Activated CD8-positive, alpha-beta memory T cell treated with anti-CD3 and anti-CD28 coated beads for 36 hours (primary cell): ENCODE measurements at regions not wholly inside any gene's neighbourhood (a gene's known extent, or its start where the extent isn't known, plus 50 kb on each side); places are given as distances from the start of the nearest gene placed in this dataset.

Source experiments
- CTCF ChIA-PET: fragments of 350-600 bp; sonication (Branson Sonifier 250); formaldehyde crosslinking; loops from one replicate; lab custom pipeline; 2021; ENCODE audit warnings: antibody characterized with exemption; lab: Charles Lee
- POLR2A ChIA-PET: fragments of 350-600 bp; sonication (Branson Sonifier 250); formaldehyde crosslinking; loops from one replicate; lab custom pipeline; 2021; ENCODE audit warnings: antibody characterized with exemption; lab: Charles Lee

DNA sequence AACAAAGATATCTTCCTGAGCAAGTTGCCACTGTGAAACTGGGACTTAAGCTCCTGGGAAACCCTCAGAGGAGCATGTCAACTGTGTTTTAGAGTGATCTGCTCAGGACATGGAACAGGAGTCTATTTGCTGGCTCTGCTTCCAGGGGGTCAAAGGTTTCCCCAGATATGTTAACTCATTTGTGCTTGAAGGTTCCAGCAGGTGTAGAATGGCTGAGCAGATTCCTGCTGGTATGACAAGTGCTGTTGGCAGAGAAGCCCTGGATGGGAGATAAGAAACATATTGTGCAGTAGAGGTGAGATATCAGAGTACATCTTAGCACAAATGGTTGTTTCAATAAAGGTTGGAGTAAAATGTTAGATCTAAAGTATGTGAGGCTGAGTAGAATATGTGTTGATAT lies 282.7 kb upstream of the DACH1 start:
- ChIA-PET POLR2A (no interaction called here), CTCF (no interaction called here)

DNA sequence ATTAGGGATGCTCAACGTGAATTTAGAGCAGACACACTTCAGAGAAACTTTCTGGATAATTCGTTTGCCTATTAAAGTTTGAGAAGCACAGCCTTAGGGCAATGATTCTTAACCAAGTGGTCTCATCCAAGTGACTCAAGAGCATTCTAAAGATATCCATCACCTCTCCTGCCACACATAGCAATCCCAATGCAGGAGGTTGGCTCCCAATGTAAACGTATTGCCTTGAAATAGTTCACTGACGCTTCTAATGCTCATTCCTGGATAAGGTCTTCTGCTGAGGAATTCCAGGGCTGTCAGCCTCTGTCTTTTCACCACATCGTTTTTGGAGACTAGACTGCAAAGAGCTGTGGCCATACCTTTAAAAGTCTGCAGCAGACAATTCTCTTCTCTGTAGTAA lies 279.8 kb upstream of the DACH1 start:
- POLR2A ChIA-PET = no interaction called here
- CTCF ChIA-PET = no interaction called here

DNA sequence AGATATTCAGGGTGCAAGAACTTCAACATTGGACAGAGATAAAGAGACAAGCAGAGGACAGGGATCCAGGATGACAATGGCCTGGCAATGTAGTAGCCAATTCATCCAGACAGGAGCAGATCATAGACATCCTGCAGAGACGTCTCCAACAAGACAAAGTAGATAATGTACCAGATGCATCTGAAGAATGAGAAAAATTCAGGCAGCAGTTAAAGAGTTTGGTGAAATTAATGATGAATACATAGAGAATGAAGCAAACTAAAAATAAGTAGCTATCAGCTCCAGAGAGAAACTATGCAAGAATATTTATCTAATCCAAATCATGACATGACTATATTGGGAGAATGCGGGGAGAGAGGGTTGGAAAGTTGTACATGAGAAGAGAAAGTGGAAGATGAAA lies 278.4 kb upstream of the DACH1 start:
- ChIA-PET POLR2A (interaction anchor here (0.6 kb wide), 1 partner anchor 11 kb away, joined by 3 read pairs; no protein-coding TSS in a partner anchor), CTCF (no interaction called here)

DNA sequence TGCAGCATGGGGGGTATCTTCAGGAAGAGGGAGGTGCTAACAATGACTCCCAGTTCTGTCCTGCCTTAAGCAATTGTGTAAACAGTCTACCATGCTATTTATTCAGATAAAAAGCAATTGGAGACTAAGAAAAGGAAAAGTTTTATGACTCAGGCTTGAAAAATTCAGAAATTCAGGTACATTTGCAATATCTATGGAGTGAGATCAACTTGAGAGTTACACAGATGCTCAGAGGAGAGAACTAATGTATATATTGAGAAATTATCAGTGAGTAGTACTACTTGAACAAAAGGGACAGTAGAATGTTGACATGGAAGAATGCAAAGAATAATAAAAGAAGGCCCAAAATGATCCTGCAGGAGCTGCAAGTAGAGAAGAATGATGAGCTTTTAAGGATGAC lies 277.6 kb upstream of the DACH1 start:
- CTCF ChIA-PET = no interaction called here
- POLR2A ChIA-PET = interaction anchor here (0.6 kb wide), 1 partner anchor 12 kb away, joined by 3 read pairs; no protein-coding TSS in a partner anchor

DNA sequence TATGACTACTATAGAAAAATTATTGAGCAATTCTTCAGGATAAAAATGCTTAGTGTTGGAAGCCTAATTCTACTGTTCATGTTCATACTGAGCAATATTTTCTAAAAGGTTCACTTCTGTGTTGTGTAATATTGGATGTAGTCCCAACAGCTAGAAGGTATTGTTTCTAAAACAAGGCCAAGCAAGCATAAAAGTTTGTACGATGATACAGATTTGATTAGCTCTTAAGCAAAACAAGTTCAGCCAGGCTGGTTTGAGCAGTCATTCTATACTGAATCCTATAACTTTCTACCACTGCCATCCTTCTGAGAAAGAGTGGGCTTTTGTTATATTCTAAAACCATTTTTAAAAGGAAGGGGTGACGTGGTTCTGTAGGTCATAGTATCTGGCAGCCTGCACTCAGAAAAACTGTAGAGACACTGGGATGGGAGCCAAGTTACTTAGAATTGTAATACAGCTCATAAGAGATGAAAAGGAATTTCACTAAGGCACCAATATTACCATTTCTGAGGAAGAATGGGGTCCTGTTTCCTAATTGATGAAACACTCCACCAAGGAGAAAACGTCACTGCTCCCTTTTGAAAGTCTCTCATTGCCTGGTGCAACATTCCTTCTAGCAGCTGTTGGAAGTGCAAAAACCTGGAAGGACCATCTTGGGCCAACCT lies 275.0 kb upstream of the DACH1 start:
- ChIA-PET POLR2A (no interaction called here), CTCF (no interaction called here)

DNA sequence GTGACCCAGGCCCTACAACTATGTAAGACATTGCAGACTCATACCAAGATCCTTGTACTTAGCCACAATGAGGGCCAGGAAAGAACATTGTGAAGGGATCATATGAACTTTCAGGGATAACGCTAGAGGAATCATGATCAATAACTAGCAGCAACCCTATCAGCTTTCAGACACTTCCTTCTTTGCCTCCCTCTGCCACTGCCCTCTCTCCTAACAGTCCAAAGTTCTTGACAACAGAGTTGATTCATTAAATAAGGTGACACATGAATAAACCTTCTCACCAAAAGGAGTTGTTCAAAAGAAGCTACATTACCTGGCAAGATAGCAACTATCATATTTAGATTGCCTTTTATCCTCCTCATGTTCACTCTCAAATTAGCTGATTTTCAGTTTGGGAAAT lies 272.2 kb upstream of the DACH1 start:
- ChIA-PET POLR2A (no interaction called here), CTCF (no interaction called here)

DNA sequence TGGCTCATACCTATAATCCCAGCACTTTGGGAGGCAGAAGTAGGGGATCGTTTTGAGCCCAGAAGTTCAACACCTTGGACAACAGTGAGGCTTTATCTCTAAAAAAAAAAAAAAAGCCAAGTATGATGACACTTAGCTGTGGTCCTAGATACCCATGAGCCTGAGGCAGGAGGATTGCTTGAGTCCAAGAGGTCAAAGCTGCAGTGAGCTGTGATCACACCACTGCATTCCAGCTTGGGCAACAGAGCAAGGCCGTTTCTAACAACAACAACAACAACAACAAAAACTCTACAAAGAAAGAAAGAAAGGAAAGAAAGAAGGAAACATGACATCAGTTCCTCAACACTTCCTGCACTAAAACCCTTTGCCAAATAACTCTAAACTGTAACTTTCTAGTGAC lies 265.1 kb upstream of the DACH1 start:
- CTCF ChIA-PET = no interaction called here
- POLR2A ChIA-PET = no interaction called here

DNA sequence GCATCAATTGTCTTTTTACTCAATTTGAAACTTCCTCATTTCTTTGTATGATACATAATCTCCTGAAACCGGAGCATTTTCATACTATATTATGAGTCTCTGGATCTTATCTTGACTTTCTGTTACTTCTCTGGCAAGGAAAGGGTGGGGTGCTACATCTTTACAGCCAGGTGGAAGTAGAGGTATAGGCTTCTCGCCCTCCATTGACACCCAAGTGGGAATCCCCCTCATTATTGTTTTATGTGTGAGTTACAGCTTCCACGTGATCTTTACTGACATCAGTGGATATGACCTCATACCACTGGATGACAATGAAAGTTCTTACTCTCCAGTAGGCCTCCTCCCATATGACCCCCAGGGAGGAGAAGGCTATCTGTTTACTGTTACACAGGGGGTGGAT lies 262.1 kb upstream of the DACH1 start:
- POLR2A ChIA-PET = no interaction called here
- CTCF ChIA-PET = no interaction called here

DNA sequence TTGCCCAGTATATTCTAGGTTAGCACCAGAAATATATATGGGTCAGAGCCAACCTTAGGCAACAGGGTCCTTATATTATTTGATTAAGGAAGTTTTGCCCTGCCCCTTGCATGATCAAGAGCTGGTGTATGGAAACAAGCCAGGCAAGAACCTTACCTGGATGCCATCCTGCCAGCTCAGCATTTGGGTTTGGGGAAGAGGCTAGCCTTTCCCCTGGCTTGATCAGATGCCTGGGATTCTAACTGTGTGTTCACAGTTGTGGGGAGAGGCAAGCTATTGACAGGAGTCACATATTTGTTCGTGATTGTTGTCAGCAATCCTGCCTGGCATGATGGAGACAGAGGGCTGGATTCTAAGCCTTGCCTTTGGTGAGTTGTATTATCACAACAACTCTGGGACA lies 260.0 kb upstream of the DACH1 start:
- ChIA-PET POLR2A (no interaction called here), CTCF (no interaction called here)

DNA sequence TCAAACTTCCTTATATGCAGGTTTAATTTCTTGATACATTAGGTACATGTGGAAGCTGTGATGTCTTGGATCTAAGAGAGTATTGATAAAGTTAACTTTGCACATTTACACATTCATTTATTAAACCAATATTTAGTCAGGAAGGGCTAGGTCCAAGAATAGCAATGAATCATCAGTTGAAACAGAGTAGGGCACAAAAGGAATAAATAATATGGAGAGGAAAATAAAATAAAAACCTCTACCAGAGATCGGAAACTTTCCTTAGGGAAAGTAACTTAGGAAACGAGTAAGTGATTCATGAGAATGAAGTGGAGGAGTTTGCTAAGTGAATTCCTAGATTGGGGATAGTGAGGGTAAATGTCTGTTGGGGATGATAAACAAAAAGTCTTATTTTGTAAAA lies 259.4 kb upstream of the DACH1 start:
- CTCF ChIA-PET = no interaction called here
- POLR2A ChIA-PET = no interaction called here

DNA sequence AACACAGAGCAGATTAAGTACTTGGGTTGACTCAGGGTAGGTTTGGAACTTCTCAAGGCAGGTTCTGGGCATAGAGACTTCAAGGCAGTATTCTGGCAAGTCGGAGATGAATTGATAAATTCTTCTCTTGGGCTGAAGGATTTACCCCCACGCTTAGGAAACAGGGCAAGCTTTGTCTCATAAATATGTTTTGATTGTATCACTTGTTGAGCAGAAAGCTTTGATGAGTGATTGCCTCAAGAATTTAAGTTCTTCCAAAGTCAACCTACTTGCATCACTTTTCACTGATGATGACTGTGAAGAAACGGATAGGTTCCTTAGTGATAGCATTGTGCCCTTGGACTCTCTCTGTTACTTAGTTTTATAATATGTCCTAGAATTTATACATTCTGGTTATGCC lies 258.6 kb upstream of the DACH1 start:
- CTCF ChIA-PET = no interaction called here
- POLR2A ChIA-PET = no interaction called here

DNA sequence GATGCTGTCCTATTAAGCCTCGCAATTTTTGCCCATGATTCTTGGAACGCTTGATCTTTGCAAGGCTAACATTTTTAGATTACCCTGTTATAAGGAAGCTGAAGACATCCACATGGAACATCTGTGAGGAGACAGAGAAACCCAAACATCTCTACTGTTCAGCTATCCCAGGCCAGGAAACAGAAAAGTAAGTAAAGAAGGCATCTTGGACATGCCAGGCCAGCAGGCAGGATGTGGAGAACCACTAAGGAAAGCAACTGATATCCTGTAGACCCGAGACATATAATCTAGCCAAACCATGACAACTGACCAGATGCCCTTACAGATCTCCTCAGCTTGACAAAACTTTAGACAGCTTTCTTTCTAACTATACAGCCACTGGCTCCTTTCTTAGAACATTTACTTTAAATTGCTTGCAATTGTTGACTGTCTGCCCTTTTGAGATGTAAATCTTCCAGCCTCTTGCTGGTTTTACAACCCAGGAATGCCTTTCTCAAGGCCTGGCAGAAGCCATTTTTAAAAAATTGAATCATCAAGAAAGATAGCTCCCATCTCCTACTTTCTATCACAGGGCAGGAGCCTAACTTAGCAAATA lies 255.8 kb upstream of the DACH1 start:
- ChIA-PET POLR2A (no interaction called here), CTCF (interaction anchor here (0.6 kb wide), 1 partner anchor 801 kb away, joined by 4 read pairs; no protein-coding TSS in a partner anchor)

DNA sequence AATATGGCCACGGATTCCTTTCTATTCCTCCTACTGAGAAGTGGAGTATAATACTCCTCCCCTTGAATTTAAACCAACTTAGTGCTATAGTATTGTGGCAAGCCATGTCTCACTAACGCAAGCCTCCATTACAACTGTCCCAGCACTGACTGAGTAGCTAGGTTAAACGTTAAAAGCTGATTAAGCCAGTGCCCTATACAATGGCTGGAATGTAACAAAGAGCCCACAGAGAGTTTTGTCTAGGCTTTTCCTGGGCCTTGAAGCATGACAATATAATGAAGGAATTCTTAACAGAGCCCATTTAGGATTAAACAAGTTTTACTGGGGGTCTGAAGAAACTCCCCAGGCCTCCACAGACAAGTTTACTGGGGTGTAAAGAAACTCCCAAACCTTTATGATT lies 254.5 kb upstream of the DACH1 start:
- ChIA-PET POLR2A (no interaction called here), CTCF (no interaction called here)

DNA sequence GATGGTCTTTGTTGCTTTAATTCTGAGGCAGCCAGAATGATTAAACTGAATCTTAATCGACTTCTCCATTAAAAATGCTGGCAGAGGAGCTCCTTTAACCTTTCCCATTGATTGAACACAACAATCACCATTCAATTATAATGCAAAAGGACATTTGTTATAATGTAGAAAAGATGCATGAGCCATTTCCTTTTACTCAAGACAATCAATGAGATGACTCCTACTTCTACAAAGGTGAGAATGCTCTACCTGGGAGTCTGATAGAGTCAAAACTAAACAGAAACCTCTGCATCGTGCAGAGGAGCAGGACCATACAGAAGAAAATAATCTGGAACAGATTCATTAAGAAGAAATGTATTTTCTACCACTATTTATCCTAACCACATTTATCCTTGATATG lies 253.6 kb upstream of the DACH1 start:
- ChIA-PET POLR2A (no interaction called here), CTCF (no interaction called here)

DNA sequence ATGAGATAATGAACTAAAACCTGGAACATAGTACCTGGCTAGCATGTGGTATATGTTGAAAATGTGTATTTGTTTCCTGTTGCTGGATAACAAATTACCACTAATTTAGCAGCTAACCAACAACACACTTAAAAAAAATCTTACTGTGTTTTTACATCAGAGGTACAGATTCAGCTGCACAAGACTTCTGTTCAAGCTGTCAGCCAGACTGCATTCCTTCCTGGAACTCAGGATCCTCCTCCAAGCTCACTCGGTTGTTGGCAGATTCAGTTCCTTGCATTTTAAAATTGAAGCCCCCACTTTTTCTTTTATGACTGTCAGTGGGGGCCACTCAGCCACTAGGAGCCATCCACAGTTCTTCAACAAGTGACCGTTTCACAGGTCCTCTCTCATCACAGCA lies 246.9 kb upstream of the DACH1 start:
- CTCF ChIA-PET = no interaction called here
- POLR2A ChIA-PET = no interaction called here

DNA sequence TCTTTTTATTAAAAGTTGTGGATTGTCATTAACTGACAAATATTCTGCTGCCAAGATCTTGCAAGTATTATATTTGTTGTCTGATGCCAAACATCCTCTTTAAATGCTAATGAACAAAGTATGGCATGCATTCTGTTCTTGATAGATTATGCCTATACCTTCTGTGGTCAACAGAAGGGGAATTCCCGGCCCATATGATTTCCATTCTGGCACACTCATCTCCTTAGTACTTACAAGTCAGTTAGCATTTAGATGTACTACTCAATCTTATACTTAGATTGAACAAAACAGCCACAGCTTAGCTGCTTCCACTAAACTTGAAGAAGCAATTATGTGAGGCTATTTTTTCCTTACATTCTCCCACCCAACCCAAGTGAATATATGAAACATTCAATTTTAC lies 246.1 kb upstream of the DACH1 start:
- ChIA-PET POLR2A (no interaction called here), CTCF (no interaction called here)

DNA sequence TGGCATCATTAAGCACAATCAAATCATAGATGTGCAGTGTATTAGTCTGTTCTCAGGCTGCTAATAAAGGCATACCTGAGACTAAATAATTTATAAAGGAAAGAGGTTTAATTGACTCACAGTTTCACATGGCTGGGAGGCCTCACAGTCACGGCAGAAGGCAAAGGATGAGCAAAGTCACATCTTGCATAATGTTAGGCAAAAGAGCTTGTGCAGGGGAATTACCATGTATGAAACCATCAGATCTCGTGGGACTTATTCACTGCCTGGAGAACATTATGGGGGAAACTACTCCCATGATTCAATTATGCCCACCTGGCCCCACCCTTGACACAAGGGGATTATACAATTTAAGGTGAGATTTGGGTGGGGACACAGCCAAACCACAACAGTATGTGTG lies 245.2 kb upstream of the DACH1 start:
- POLR2A ChIA-PET = no interaction called here
- CTCF ChIA-PET = no interaction called here

DNA sequence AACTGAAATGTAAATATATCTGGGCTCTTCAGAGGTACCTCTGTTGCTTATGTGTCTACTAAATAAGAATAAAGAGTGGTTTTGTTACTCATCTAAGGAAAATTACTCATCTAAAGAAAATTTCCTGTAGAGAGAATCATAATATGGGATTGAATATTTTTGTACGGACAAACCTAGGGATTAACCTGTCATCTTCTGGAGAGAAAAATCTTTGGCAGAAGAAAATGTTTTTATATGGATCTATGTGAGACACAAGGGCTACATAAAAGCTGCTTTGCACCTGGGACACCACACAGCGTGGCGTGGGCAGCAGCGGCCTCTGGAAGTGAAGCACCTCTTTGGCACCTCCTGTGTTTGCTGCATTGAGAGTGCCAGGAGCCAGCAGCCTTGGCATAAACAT lies 242.9 kb upstream of the DACH1 start:
- POLR2A ChIA-PET = no interaction called here
- CTCF ChIA-PET = no interaction called here

DNA sequence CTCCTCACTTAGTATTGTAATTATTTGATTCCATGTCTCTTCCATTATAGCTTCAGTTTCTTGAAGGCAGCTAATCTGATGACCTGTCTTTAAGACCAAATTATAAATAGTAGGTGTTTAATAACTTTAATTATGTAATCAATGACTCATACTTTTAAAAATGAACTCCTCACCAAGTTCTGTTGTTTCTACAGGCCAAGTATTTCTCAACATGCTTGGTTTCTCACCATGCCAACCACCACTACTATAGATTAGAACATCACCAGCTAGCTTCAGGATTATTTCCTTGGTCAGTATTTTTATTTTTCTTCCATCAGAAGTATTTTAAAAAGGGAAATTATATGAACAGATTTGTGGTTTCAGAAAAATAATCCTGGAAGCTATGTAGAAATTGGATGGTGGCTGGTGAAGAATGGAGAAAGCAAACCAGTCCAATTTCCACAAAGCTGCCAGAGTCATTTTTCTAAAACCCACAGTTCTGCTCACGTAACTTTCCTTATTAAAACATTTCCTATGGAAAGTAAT lies 237.7 kb upstream of the DACH1 start:
- POLR2A ChIA-PET = no interaction called here

DNA sequence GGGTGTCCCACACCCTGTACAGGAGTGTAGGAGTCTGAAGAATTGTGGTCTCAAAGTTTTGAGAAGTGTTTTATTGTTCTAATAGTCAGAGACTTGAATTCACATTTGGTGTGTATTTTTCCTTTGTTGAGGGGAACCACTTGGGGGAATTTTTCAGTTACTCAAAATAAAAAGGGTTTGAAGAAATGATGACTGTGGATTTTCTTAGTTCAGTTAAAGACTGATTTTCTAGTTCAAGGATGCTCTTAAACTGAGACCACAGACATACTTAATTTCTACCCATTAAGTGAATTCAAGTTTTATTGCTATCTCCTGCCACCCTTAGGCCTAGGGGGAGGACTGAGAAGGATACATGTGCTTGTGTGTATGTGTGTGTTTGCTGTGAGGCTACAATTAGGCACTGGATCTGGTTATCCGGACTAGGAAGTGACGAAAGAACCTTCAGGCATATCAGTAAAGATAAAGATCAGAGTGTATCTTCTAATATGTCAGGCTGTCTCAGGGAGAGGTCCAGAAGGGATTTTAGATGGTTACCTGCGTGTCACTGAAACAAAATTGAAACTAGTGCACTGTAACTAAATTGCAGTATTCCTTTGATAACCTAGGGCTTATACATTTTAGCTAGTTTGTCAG lies 234.9 kb upstream of the DACH1 start:
- ChIA-PET POLR2A (no interaction called here), CTCF (no interaction called here)

More for the DNA sequence above, 237.7 kb upstream of the DACH1 start:
- CTCF ChIA-PET = no interaction called here

DNA sequence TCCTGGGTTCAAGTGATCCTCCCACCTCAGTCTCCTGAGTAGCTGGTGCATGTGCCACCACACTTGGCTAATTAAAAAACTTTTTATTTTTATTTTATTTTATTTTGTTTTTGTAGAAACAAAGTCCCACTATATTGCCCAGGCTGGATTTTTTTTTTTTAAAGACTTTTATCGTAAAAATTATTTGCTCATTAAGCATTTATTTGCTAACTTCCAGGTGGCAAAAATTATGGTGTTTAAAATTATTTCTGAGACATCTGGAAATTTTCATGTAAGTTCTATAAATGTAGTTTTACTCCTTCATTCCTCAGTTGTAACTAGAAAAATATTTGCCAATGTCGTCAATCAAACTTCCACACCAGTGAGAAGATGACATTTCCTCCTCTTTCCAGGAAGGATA lies 233.3 kb upstream of the DACH1 start:
- ChIA-PET CTCF (no interaction called here), POLR2A (no interaction called here)
